ENCODE measurements at regions not wholly inside any gene's neighbourhood (a gene's known extent, or its start where the extent isn't known, plus 50 kb on each side); places are given as distances from the start of the nearest gene placed in this dataset.

DNA sequence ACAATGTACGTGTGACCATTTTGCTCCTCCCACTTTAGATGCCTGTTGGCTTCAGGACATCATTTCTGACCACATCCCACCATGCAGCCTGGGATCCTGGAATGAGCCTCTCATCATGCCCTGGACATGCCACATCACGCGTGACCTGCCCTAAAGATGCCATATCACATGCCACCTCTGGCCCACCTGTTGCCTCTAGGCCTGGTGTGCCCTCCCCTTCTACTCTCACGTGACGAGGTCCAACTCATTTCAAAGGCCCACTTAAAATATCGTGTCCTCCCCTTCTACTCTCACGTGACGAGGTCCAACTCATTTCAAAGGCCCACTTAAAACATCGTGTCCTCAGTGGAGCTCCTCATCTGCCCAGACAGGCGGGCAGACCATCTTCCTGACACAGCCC lies 254.9 kb downstream of the TEX36 start:
- TF ChIP-seq, protein P1, sequence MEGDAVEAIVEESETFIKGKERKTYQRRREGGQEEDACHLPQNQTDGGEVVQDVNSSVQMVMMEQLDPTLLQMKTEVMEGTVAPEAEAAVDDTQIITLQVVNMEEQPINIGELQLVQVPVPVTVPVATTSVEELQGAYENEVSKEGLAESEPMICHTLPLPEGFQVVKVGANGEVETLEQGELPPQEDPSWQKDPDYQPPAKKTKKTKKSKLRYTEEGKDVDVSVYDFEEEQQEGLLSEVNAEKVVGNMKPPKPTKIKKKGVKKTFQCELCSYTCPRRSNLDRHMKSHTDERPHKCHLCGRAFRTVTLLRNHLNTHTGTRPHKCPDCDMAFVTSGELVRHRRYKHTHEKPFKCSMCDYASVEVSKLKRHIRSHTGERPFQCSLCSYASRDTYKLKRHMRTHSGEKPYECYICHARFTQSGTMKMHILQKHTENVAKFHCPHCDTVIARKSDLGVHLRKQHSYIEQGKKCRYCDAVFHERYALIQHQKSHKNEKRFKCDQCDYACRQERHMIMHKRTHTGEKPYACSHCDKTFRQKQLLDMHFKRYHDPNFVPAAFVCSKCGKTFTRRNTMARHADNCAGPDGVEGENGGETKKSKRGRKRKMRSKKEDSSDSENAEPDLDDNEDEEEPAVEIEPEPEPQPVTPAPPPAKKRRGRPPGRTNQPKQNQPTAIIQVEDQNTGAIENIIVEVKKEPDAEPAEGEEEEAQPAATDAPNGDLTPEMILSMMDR (IDR thresholded peaks at IDR 0.05; ENCODE audit: control insufficient read depth, insufficient read depth, low read depth, low read length, missing control alignments): no peak
- H3K4me3 ChIP-seq (ENCODE audit: control insufficient read depth, low read depth, low read length): no peak overlapping the region
- DNase-seq (ENCODE audit: low read depth): no peak

DNA sequence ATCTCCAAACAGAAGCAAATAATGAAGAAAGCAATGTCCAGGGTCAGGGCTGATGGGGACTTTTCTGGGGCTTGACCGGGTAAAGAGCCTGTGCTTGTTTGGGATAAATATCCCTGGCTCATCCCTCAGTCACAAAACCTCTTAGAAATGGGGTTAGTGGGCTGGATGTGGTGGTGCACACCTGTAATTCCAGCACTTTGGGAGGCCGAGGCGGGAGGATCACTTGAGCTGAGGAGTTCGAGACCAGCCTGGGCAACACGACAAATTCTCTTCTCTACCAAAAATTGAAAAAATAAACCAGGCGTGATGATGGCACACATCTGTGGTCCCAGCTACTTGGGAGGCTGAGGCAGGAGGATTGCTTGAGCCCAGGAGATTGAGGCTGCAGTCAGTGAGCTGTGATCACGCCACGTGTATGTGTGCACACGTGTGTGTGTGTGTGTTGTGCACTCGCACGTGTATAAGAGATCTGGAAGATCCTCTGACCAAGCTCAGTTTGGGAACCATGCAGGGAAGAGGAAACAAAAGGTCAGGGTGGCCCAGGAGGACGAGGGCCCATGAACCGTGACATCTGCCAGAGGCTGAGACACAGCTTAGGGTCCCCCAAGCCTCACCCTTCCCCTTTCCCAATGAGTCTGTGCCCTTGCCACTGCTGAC lies 258.6 kb downstream of the TEX36 start:
- no peak overlapping the region for H3K4me3 ChIP-seq (ENCODE audit: control insufficient read depth, low read depth, low read length)
- TF ChIP-seq, protein P1 (IDR thresholded peaks at IDR 0.05; ENCODE audit: control insufficient read depth, insufficient read depth, low read depth, low read length, missing control alignments): no peak
- no peak for DNase-seq (ENCODE audit: low read depth)

DNA sequence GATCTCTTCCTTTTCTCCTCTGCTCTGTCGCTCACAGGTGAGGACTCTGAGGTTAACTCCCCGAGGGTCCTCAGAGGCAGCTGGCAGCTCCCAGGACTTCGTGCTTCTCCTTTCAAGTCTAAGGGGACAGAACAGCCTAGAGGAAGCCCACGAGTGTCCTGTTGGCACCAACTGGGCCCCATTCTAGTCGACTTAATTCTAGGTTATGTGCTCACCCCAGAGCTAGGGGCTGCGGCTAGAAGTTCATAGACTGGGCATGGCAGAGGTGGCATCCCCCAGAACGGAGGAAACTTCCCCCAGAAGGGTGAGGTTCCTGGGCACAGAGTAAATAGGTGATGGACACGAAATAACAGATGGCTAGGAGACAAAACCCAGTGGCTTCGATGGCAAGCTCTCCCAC lies 259.4 kb downstream of the TEX36 start:
- TF ChIP-seq, protein P1 (IDR thresholded peaks at IDR 0.05; ENCODE audit: control insufficient read depth, insufficient read depth, low read depth, low read length, missing control alignments): no peak
- DNase-seq (ENCODE audit: low read depth): no peak

DNA sequence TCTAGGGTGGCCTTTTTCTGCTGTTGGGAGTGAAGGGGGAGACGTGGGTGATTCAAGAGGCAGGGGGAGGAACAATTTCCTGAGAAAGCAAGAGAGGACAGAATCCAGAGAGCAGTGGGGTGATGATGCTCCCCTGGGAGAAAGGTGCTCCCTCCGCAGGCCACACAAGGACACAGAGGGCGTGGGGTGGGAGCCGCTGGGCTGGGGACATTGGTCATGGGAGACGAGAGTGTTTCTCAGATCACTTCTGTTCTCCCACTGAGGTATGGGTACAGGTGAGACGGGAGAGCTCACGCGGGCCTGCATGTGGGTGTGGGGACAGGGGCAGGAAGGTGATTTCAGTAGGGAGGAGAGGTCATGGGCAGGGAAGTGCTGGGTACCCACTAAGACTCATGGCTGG lies 259.5 kb upstream of the CTBP2 start:
- TF ChIP-seq, protein P1 (IDR thresholded peaks at IDR 0.05; ENCODE audit: control insufficient read depth, insufficient read depth, low read depth, low read length, missing control alignments): no peak
- H3K4me3 ChIP-seq (ENCODE audit: control insufficient read depth, low read depth, low read length): no peak overlapping the region
- no peak for DNase-seq (ENCODE audit: low read depth)

More for the DNA sequence above, 259.4 kb downstream of the TEX36 start:
- no peak overlapping the region for H3K4me3 ChIP-seq (ENCODE audit: control insufficient read depth, low read depth, low read length)

DNA sequence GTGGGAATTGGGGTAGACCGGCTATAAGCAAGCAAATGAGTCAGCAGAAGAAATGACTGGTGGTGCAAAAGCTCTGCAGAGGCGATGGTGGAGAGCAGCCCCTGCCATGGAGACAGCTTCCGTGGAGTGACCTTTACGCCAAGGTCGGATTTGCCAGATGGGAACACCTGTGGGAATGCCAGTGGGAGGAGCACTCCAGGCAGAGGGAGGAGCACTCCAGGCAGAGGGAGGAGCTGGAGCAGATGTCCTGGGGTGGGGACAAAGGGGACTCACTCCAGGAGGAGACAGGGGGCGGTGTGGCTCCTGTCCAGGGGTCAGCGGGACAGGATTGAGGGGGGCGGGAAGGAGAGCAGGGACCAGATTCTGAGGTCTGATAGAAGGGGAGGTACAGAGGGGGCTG lies 258.8 kb upstream of the CTBP2 start:
- TF ChIP-seq, protein P1 (IDR thresholded peaks at IDR 0.05; ENCODE audit: control insufficient read depth, insufficient read depth, low read depth, low read length, missing control alignments): no peak
- DNase-seq (ENCODE audit: low read depth): no peak
- no peak overlapping the region for H3K4me3 ChIP-seq (ENCODE audit: control insufficient read depth, low read depth, low read length)

DNA sequence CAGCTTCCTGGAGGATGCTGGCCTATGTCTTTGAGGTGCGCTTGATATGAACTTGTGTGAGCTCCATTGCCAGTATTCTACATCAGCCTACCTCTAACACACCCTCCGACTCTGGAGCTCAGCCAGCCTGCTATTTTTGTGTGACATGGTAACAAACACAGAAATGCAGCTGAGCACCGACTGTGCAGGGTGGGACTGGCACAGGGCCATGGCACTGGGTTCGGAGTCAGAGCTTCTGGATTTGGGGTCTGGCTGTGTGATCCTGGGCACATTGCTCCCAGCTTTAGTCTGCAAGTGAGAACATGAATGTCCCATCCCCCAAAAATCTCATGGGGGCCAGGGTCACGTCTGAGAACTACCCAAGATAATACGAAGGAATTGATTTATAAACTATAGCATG lies 257.2 kb upstream of the CTBP2 start:
- DNase-seq (ENCODE audit: low read depth): no peak
- TF ChIP-seq, protein P1 (IDR thresholded peaks at IDR 0.05; ENCODE audit: control insufficient read depth, insufficient read depth, low read depth, low read length, missing control alignments): no peak
- H3K4me3 ChIP-seq (ENCODE audit: control insufficient read depth, low read depth, low read length): no peak overlapping the region

Data from AG09309 (cell line).